ENCODE measurements at regions not wholly inside any gene's neighbourhood (a gene's known extent, or its start where the extent isn't known, plus 50 kb on each side); places are given as distances from the start of the nearest gene placed in this dataset.

DNA sequence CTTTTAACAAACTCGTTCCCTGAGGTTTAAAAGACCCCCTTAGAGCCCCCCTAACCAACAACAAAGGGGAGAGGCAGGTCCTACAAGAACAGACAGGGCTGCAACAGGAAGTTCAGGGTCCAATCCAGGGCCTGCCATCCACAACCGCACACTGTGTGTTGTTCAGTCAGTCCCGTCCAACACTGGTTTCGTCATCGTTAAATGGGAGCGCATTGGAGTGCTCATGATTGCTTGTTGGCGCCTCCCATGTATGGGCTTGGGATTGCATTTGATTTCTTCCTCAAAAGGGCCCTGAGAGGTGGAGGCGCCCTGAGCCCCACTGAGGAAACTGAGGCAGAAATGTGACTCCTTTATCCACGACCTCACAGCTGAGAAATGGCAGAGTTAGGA, 174.1 kb downstream of the MN1 start:
- Histone ChIP-seq H3K4me1 (ENCODE audit: control insufficient read depth in 2 of 3, insufficient read depth in 2 of 3, low read depth in 1 of 3, low read length in 3 of 3) (no peaks in the 10 kb centered on the region), H3K4me3 (ENCODE audit: low read length in 3 of 3) (no peak overlapping the region), H3K27me3 (ENCODE audit: control insufficient read depth, insufficient read depth, low read length) (no peaks in the 10 kb centered on the region), H3K36me3 (ENCODE audit: control insufficient read depth in 2 of 3, insufficient read depth in 3 of 3, low read length in 3 of 3) (no peaks in the 10 kb centered on the region), H3K9ac (ENCODE audit: low read length in 3 of 3) (no peak overlapping the region), H3K27ac (ENCODE audit: low read depth in 2 of 2, low read length in 2 of 2) (no peak overlapping the region), H3K9me3 (ENCODE audit: control insufficient read depth in 2 of 3, insufficient read depth in 1 of 3, low read length in 3 of 3) (no peaks in the 10 kb centered on the region)
- TF ChIP-seq, protein P1, sequence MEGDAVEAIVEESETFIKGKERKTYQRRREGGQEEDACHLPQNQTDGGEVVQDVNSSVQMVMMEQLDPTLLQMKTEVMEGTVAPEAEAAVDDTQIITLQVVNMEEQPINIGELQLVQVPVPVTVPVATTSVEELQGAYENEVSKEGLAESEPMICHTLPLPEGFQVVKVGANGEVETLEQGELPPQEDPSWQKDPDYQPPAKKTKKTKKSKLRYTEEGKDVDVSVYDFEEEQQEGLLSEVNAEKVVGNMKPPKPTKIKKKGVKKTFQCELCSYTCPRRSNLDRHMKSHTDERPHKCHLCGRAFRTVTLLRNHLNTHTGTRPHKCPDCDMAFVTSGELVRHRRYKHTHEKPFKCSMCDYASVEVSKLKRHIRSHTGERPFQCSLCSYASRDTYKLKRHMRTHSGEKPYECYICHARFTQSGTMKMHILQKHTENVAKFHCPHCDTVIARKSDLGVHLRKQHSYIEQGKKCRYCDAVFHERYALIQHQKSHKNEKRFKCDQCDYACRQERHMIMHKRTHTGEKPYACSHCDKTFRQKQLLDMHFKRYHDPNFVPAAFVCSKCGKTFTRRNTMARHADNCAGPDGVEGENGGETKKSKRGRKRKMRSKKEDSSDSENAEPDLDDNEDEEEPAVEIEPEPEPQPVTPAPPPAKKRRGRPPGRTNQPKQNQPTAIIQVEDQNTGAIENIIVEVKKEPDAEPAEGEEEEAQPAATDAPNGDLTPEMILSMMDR (IDR thresholded peaks at IDR 0.05; ENCODE audit: borderline replicate concordance, extremely low read depth, insufficient read depth) = no peak
- peak in 1 of 5 donors; percentile 34 for DNase-seq
- no peak for FAIRE-seq
- intact Hi-C loops (cut with DNase I) = no loop called here

DNA sequence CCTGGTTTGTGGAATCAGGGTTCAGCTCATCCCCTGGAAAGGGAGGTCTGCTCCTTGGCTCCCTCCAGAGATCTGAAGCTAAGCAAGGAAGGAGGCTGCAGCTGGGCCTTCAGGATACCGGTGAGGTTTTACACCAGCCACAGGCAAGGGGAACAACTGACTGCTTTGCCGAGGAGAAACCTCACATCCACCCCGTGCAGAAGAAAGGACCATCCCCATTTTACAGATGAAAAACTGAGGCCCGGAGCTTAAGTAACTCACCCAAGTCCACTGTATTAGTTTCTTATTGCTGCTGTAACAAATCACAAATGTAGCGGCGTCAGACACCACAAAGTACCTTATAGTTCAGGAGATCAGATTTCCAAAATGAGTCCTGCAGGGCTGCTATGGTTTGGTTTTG, 173.7 kb downstream of the MN1 start:
- Histone ChIP-seq H3K27ac (ENCODE audit: low read depth in 2 of 2, low read length in 2 of 2) (no peak overlapping the region), H3K9ac (ENCODE audit: low read length in 3 of 3) (no peak overlapping the region), H3K4me3 (ENCODE audit: low read length in 3 of 3) (no peak overlapping the region), H3K36me3 (ENCODE audit: control insufficient read depth in 2 of 3, insufficient read depth in 3 of 3, low read length in 3 of 3) (no peaks in the 10 kb centered on the region), H3K9me3 (ENCODE audit: control insufficient read depth in 2 of 3, insufficient read depth in 1 of 3, low read length in 3 of 3) (no peaks in the 10 kb centered on the region), H3K4me1 (ENCODE audit: control insufficient read depth in 2 of 3, insufficient read depth in 2 of 3, low read depth in 1 of 3, low read length in 3 of 3) (no peaks in the 10 kb centered on the region), H3K27me3 (ENCODE audit: control insufficient read depth, insufficient read depth, low read length) (no peaks in the 10 kb centered on the region)
- FAIRE-seq = no peak
- DNase-seq = no peak
- TF ChIP-seq, protein P1 (IDR thresholded peaks at IDR 0.05; ENCODE audit: borderline replicate concordance, extremely low read depth, insufficient read depth) = no peak
- intact Hi-C loops (cut with DNase I) = no loop called here

DNA sequence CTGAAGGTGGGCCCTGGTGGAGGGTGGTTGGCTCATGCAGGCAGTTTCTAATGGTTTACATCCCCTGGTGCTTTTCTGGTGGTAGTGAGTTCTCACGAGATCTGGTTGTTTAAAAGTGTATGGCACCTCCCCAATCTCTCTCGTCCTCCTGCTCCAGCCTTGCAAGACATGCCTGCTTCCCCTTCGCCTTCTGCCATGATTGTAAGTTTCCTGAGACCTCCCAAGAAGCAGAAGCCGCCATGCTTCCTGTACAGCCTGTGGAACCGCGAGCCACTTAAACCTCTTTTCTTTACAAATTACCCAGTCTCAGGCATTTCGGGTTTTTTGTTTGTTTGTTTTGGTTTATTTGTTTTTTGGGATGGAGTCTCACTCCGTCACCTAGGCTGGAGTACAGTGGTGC, 173.2 kb downstream of the MN1 start:
- Histone ChIP-seq H3K4me1 (ENCODE audit: control insufficient read depth in 2 of 3, insufficient read depth in 2 of 3, low read depth in 1 of 3, low read length in 3 of 3) (no peaks in the 10 kb centered on the region), H3K36me3 (ENCODE audit: control insufficient read depth in 2 of 3, insufficient read depth in 3 of 3, low read length in 3 of 3) (no peaks in the 10 kb centered on the region), H3K27ac (ENCODE audit: low read depth in 2 of 2, low read length in 2 of 2) (no peak overlapping the region), H3K27me3 (ENCODE audit: control insufficient read depth, insufficient read depth, low read length) (peaks cover 2% of the 10 kb centered on the region), H3K4me3 (ENCODE audit: low read length in 3 of 3) (no peak overlapping the region), H3K9ac (ENCODE audit: low read length in 3 of 3) (no peak overlapping the region), H3K9me3 (ENCODE audit: control insufficient read depth in 2 of 3, insufficient read depth in 1 of 3, low read length in 3 of 3) (no peaks in the 10 kb centered on the region)
- DNase-seq = no peak
- intact Hi-C loops (cut with DNase I) = no loop called here
- TF ChIP-seq, protein P1 (IDR thresholded peaks at IDR 0.05; ENCODE audit: borderline replicate concordance, extremely low read depth, insufficient read depth) = no peak
- no peak for FAIRE-seq

DNA sequence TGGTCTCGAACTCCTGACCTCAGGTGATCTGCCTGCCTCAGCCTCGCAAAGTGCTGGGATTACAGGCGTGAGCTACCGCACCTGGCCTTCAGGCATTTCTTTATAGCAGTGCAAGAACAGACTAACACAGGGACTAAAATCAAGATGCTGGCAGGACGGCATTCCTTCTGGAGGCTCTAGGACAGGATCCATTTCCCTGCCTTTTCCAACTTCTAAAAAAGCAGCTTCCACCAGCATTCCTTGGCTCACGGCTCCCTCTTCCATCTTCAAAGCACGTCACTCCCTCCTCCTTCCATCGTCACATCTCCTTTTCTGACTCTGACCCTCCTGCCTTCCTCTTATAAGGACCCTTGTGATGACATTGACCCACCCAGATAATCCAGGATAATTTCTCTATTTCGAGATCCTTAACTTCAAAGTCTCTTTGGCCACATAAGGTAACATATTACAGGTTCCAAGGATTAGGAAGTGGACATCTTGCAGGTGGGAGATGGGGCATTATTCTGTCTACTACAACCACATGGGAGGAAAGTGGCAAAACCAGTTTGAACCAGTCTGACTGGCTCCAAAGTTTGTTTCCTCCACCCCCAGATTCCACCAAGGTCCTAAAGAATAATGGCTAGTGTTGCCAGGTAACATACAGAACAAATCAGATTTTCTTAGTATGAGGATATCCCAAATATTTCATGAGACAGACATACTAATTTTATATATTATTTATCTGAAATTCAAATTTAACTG, 172.5 kb downstream of the MN1 start:
- Histone ChIP-seq H3K27ac (ENCODE audit: low read depth in 2 of 2, low read length in 2 of 2) (no peak overlapping the region), H3K4me3 (ENCODE audit: low read length in 3 of 3) (no peak overlapping the region), H3K27me3 (ENCODE audit: control insufficient read depth, insufficient read depth, low read length) (peaks cover 2% of the 10 kb centered on the region), H3K9ac (ENCODE audit: low read length in 3 of 3) (no peak overlapping the region), H3K36me3 (ENCODE audit: control insufficient read depth in 2 of 3, insufficient read depth in 3 of 3, low read length in 3 of 3) (no peaks in the 10 kb centered on the region), H3K9me3 (ENCODE audit: control insufficient read depth in 2 of 3, insufficient read depth in 1 of 3, low read length in 3 of 3) (no peaks in the 10 kb centered on the region), H3K4me1 (ENCODE audit: control insufficient read depth in 2 of 3, insufficient read depth in 2 of 3, low read depth in 1 of 3, low read length in 3 of 3) (no peaks in the 10 kb centered on the region)
- FAIRE-seq (no peak), DNase-seq (no peak)
- TF ChIP-seq, protein P1 (IDR thresholded peaks at IDR 0.05; ENCODE audit: borderline replicate concordance, extremely low read depth, insufficient read depth) = no peak
- intact Hi-C loops (cut with DNase I) = no loop called here

Data from kidney (tissue), 13 donors.